GM04503 (cell line): ENCODE measurements at regions not wholly inside any gene's neighbourhood (a gene's known extent, or its start where the extent isn't known, plus 50 kb on each side); places are given as distances from the start of the nearest gene placed in this dataset.

Source experiments
- DNase-seq: peaks from one replicate; pipeline ENCODE4 v3.0.0-alpha.2; 2012; ENCODE audit warnings: low read depth

DNA sequence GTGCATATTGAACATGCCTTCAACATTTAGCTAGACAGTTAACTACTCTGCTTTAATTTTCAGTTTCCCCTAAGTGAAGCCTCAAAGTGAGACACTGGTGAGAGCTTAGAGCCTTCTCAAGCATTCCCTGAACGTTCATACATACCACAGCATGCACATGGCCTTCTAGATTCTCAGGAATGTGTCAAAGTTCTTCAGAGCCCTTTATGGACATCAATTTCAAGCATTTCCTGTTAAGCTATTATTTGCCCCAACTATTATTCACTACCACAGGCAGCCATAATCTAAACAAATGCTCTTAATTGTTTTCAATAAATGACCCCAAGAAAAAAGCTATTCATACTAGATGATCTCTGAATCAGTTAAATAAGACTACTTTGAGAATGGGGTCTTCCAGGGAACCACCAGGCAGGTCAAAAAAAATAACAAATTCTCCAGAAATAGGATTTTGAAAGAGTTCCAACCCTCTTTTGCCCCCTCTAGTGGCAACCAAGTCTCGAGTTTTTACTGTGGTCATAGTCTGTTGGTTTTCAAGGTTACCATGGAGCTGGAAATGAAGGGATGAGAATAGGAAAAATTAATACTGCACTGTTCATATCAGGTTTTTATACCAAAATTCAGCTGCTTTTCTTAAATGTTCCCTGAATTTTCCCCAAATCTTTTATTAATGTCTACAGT, 235.4 kb downstream of the RAB28 start:
- DNase-seq: no peak

DNA sequence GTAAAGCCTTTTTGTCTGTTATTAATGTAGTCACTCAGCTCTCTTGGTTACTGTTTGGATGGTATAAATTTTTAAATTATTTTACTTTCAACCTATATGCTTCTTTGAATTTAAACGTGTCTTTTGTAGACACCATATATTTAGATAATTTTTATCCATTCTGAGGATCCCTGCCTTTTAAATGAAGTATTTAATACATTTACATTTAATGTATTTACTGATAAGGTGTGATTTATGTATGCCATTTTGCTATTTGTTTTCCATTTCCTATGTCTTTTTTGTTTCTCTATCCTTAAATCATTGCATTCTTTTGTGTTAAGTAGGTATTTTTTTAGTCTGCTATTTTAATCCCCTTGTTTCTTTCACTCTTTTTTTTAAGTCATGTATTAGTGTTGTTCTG, 238.0 kb downstream of the RAB28 start:
- no peak for DNase-seq

DNA sequence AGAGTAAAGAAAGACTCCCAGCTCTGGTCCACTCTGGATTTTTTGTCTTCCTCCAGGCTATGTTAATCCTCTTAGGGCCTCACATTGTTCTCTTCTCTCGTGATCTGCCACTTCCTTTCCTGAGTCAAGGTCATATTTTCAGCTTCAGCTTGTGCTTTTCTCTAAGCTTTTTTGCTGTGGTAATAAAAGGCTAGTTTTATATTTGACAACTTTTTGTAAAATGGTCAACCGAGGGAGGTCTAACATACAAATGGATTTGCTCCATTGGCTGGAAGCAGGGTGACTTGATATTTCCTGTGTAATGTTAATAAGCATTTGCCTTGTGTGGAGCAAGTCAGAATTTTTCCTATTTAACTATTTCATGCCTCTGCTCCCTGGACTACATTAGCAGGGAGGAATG, 239.7 kb downstream of the RAB28 start:
- DNase-seq: no peak

DNA sequence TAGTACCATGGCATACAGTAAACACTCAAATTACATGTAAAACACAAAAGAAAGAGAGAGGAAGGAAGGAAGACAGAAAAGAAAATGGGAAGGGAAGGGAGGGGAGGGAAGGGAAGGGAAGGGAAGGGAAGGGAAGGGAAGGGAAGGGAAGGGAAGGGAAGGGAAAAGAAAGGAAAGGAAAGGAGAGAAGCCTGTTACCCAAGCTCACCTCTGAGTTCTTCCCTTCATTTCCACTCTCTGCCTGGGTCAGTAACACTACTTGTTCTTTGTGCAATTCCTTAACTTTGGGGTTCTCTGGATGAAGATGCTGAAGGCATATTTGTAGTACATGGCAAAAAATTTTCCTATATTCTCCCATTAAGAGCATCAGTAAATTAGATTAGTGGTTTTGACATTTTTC, 241.0 kb downstream of the RAB28 start:
- no peak for DNase-seq

DNA sequence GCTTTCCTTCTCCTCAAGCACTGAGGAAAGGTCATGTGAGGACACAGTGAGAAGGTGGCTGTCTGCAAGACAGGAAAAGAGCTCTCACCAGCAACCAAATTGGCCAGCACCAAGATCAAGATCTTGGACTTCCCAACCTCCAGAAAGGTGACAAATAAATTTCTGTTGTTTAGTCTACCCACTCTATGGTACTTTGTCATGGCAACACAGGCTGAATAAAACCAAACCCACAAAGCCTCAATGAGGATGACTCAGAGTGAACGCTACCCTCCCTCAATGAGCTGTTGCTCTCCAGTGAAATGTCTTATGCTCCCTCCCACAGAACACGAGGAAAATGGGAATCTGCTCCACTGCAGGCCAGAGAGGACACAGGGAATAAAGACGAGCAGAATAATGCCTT, 244.1 kb downstream of the RAB28 start:
- no peak for DNase-seq

DNA sequence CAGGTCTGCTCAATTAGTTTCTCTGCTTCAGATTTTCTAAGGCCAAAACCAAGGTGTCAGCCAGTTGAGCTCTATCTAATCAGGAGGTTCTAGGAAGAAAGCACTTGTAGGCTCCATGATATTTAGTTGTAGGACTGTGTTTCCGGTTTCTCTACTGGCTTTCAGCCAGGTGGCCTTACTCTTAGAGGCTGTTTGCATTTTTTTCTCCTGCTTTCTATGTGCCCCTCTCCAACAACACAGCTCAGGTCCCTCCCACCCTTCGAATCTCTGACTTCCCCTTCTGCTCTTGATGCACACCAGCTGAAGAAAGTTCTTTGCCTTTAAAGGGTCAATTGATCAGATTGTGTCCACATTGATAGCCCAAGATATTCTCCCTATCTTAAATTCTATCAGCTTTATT, 245.2 kb downstream of the RAB28 start:
- no peak for DNase-seq

DNA sequence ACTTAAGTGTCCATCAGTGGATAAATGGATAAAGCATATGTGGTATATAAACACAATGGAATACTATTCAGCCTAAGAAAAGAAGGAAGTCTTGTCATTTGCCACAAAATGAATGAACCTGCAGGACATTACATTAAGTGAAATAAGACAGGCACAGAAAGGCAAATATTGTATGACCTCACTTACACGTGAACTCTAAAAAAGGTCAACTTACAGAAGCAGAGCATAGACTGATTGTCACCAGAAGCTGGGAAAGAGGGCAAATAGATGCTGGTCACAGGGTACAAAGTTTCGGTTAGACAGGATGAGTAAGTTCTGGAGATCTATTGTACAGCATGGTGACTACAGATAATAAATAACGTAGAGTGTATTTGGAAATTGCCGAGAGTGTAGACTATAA, 247.7 kb downstream of the RAB28 start:
- DNase-seq: no peak

DNA sequence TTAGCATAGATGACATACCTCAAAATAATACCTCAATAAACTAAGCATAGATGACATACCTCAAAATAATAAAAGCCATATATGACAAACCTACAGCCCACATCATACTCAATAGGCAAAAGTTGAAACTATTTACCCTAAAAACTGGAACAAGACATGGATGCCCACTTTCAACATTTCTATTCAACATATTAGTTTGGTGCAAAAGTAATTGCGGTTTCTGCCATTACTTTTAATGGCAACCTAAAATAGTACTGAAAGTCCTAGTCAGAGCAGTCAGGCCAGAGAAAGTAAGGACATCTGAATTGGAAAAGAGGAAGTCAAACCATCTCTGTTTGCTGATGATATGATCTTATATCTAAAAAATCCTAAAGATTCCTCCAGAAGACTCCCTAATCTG, 250.4 kb downstream of the RAB28 start:
- no peak for DNase-seq

DNA sequence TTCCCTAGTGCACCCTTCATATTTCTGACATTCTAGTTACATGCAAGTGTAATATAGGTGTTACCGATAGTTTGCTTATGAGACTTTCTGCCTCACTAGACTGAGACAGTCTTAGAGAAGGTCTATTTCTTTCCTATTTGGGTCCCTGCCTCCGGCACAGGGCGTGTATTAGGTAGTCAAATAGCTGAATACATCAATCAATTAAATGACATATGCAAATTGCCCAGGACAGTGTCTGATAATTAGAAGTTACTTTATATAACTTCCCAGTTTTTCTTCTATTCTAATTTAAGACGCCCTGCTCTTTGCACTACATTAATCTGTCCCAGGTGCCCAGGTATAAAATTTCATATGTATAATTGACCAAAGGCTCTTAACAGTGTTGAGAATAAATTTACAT, 264.2 kb downstream of the RAB28 start:
- DNase-seq: no peak

DNA sequence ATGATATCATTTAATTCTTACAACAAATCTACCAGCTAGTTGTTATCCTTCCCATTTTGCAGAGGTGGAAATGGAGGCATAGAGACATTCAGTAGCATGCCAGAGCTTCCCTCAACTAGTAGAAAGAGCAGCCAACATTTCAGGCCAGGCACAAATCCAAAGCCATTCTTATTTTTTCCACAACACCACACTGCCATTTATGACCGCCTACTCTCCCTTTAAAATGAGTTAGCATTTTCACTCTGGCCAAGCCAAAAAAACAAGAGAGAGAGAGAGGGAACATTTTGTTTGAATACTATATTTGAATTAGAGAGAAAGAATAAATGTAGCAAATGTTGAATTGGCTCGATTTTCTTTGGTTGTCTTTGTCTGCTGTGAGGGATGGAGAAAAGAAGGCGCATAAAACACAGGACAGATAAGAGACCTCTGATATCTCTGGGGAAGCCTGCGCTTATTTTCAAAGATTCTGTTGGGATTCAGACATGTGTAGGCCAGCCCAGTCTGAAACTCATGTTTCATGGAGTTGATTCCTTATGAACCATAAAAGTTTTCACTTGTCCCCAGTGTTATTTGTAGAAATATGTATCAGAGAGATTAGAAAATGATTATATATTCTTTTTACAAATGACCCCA, 265.7 kb downstream of the RAB28 start:
- no peak for DNase-seq

DNA sequence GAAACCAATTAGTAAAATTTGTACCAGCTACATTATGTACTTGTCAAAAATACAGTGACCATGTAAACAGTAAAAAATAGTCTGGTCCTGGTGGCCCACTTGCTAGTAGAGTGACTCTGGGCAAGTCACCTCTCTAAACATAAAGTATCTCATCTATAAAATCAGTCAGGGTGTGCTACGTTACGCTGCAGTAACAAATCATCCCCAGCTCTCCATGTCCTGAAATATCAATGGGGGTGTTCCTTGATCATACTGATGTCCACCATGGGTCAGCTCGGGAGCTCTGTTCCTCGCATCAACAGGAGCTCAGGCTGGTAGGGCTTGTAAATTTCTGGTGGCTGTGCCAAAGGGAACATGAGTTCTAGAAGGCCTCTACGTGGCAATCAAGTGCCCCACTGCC, 268.6 kb downstream of the RAB28 start:
- DNase-seq: no peak

DNA sequence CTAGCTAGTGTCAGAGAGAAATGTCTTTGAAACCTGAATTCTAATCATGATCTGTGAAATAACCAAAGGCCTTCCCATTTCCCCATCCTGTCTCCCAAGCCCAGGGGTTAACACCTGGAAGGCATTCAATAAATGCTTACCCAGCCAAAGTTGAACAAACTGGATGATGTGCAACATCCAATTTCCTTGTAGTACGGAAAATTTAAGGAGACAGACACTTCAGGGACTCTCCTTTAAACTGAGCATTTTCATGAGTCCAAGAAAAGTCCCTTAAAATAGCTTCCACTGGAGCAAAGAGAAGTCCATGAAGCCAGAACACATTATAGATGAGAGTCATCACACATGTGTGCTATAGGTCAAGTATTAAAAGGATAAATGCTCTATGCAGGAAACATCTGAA, 271.2 kb downstream of the RAB28 start:
- DNase-seq: no peak

DNA sequence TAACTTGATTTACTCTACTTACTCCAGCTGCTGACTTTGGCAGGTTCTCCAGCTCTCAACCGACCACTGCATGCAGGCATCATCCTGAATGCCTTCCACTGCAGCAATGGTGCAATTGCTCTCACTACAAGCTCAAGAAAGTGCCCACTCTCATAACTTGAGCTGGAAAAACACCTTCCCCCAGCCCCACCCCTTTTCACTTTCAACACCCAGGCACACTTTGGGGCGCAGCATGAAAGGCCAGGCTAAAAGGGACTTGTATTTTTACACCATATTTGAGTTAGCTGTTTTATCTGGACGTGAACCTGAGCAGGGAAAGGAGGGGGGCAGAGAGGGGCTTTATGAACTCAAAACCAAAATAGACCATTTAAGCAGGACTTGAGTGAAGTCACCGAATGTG, 274.5 kb downstream of the RAB28 start:
- DNase-seq: no peak

DNA sequence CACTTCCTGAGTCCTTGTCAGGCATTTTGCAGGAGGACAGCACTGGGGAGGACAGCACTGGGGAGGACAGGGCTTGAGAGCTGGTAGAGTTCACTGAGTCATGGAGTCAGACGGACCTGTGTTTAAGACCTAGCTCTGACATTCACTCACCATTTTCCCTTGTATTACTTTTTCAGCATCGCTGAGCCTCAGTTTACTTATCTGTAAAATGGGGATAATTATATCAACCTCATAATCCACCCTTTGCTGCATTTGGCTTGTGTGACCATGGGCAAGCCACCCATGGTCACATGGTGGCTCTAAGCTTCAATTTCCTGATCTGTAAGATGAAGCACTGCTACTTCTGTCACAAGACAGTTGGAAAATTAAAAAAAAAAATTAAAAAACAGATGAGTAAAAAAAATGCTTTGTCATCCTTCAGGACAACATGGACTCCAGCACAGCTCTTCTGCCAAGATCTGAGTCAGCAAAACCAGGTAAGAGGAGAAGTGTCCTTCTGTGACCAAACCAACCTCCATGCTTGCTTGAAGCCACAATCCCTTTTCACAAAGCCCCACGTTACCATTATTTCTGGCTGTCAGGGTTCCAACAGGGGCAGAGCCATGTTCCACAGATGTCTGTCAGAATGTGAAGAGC, 275.5 kb downstream of the RAB28 start:
- no peak for DNase-seq

DNA sequence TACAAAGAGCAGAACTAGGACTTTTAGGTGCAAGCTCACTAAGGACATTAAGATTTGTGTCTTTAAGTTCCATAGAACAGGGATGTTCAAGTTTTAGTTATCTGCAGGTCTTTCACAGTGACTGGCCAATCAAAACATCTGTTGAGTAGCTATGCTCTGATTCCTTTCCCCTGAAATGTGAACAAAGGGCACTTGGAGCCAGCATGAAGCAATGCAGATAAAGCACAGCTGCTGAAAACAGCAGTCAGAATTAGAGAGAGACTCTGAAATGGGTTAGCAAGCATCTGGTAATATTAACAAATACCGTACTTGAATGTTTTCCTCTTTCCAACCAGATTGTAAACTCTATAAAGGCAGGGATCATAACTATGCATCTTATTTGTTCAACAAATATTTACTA, 276.9 kb downstream of the RAB28 start:
- DNase-seq: no peak

DNA sequence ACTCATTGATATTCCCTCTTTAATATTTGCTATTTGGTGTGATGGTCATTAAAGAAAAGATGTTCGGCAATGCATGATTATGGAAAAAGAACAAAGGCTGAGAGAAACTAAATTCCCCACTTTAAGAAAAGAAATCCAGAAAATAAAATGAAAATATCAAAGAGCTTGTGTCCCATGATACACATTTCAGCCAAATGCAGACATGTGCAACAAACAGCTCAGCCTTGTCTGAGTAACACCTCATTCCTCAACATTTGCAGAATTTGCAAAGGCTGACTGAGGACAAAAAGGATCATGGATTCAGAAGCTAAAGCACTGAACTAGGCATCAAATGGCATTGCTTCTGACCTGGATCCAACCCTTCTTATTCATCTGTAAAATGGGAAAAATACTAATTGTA, 281.0 kb downstream of the RAB28 start:
- no peak for DNase-seq

DNA sequence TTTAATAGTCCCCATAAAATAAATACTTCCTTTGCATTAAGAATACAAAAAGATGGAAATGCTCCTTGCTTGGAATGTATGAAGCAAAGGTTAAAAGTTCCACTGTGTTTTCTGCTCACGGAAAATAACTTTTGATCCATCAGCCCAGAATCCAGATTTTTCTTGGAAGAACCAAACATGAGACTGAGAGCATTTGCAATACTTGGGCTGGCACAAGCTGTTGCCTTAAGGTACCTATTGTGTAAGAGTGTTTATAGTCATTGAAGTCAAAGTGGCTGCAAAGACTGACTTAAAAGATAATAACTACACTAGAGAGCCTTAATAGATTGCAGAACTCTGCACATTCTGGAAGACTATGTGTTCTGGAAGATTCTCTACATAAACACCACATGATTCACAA, 281.4 kb downstream of the RAB28 start:
- no peak for DNase-seq

DNA sequence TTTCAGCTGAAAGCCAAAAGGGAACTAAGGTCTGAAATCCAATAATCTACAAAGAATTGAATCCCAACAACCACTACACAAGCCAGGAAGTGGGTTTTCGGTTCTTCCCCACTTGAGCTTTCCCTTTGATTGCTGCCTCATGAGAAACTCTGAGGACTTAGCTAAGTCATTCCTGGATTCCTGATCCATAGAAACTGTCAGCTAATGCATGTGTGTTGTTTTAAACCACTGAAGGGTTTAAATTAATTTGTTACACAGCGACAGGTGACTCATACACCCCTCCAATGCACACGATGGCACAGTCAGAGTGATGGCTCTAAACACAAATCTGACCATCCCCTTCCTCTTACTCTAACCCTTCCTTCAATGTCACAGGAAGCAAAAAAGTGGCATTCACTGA, 282.9 kb downstream of the RAB28 start:
- DNase-seq: no peak

DNA sequence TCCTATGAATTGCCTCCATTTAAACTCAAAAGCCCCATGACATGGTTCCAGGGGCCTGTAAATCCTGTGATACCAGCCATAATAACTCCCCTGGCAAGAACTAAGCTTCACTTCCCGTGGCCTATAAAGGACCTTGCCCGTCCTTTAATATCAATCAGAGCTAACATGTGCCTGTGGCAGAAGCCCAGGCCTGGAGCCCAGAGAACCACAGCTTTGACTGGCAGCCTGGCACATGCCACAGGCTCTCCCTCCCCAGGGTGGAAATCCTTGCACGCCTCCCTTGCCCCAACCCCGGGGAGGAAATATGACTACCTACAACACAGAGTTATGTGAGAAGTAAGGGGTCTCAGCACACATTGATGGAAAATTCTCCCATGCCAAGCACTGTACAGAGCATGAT, 287.4 kb downstream of the RAB28 start:
- no peak for DNase-seq

DNA sequence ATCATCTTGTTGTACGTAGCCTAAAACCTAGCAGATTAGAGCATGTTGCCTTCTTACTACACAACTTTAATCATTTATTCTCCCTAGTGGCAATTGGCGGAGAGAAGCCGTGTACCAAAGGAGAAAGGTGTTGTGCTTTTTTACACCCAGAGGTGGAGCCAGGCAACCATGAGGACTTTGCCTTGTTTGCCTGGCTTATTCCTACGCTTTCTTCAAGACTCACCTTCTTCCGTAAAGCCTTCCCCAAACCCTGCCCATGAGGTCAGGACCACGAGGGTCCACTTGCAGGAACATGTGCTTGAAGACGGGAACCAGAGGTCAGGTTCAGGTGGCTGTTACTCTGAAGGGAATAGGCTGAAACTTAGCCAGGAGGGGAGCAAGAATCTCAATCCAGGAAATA, 290.5 kb downstream of the RAB28 start:
- DNase-seq: no peak

DNA sequence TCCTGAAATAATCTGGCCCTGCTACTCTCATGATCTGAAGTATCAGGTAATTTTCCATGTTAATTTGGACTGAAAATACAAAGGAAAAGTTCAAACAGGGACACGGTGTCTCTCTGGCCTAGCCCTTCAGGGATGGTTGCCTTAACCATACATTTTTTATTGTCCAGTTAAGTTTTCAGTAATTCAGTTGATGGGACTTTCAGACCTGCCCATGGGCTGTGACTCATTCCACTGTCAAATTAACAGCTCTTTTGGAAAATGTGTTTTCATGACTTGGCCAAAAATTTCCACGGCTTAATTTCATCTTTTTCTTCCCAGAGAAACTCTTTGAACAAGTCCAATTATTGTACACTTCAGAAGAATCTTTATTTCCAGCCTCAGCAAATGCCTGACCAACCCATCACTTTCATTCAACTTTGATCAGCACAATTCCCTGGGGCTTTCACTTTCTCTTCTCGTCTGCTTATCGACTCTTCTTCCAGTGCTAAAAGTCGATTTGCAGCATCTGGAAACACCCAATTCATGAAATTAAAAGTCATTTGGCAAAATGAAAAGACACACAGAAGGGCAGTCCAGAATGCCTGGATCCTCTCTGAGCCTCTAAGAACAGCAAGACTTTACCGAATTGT, 293.9 kb downstream of the RAB28 start:
- DNase-seq: no peak

DNA sequence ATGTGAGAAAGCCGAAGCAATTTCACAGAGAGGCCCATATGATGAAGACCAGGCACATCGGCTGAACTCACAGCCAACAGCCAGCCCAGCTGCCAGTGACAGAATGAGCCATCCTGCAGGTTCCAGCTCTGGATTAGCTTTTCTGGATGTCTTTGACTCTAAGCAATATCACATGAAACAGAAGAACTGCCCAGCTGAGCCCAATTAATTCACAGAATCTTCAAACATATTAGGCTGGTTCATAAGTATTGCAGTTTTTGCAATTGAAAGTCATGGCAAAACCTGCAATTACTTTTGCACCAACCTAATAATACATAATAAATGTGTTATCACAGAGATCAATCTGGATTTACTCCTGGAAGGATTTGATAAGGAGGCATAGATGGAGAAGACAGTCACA, 299.9 kb downstream of the RAB28 start:
- no peak for DNase-seq

DNA sequence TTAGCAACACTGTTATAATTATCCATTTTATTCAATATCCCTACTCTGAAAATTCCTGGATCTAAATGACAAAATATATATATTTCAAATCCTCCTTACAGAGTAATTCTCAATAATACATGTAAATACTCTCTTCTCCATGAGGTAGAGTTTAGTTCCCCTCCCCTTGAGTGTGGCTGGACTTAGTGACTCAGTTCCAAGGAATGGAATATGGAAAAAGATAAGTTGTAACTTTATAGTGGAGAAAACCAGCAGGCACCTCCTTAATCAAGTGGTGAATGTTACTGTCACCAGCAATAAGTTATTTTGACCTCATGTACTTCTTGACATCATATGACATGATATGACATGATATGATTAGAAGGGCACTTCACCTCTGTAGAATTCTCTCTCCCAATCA, 302.0 kb downstream of the RAB28 start:
- DNase-seq: no peak
